Fibroblast of pulmonary artery (primary cell): ENCODE measurements at regions not wholly inside any gene's neighbourhood (a gene's known extent, or its start where the extent isn't known, plus 50 kb on each side); places are given as distances from the start of the nearest gene placed in this dataset.

ENCODE experiments used
- DNase-seq: peaks from one replicate; pipeline ENCODE4 v3.0.0-alpha.2; 2010; ENCODE audit warnings: low read depth
- H3K4me3 ChIP-seq: replicated peaks from 2 replicates; pipeline ENCODE4 v1.5.1; 2011; ENCODE audit warnings: low read depth, mild to moderate bottlenecking, control low read depth, low read length, moderate library complexity
- CTCF ChIP-seq: IDR thresholded peaks from 2 replicates; pipeline ENCODE4 v1.5.1; 2011; ENCODE audit warnings: mild to moderate bottlenecking, control low read depth, low read length, inconsistent platforms; ENCODE audit errors: missing control alignments

- TF ChIP-seq CTCF = no peak
- DNase-seq = no peak
- H3K4me3 ChIP-seq = no peak overlapping the region
These were observed 329.2 kb upstream of the TSHZ3 start for GRCh38 chr19:31678421-31678820.

GRCh38 chr19:31681121-31681520 lies 331.9 kb upstream of the TSHZ3 start:
- no peak overlapping the region for H3K4me3 ChIP-seq

GRCh38 chr19:31693131-31693932 lies 344.1 kb upstream of the TSHZ3 start:
- DNase-seq = no peak
- H3K4me3 ChIP-seq = no peak overlapping the region
- TF ChIP-seq CTCF = no peak

More at GRCh38 chr19:31681121-31681520, 331.9 kb upstream of the TSHZ3 start:
- no peak for DNase-seq
- no peak for TF ChIP-seq CTCF

DNA sequence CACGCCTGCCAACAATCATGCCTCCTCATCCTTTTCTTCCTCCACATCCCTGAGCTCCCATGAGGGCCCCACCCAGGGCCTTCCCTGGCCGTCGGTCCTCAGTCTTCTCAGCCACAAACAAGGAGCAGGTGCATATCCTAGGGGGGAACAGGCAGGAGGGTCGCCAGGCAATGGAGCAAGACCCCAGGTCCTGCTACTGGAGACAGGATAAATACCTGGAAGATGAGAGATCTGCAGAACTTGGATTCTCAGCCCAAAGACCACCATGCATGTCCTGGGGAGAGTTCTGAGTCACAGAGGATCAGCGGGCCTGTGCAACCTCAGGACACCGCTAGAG lies 344.7 kb upstream of the TSHZ3 start:
- no peak overlapping the region for H3K4me3 ChIP-seq
- TF ChIP-seq CTCF = no peak
- no peak for DNase-seq

DNA sequence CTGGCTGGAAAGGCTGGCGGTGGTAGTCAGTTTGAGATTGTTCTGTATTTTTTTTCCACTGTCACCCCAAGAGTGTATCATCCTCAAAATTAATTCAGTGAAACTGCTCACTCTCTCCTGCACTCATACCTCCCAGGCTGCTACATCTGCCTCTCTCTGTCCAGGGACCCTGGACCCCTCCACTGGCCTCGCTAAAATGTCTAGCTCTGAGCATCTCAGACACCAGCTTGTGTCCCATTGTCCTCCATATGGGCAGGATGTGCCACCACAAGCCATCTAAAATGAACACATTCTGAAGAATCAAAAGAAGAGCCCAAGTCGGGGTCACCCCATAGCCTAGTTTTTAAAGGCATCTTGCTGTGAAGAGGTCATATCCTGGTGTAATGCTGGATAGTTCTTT lies 345.5 kb upstream of the TSHZ3 start:
- DNase-seq = no peak
- no peak for TF ChIP-seq CTCF
- no peak overlapping the region for H3K4me3 ChIP-seq

- TF ChIP-seq CTCF = no peak
- no peak for DNase-seq
- H3K4me3 ChIP-seq = no peak overlapping the region
These were observed 350.2 kb upstream of the TSHZ3 start for GRCh38 chr19:31699421-31699820.

GRCh38 chr19:31701146-31701545 lies 351.9 kb upstream of the TSHZ3 start:
- no peak for DNase-seq
- H3K4me3 ChIP-seq = no peak overlapping the region
- TF ChIP-seq CTCF = no peak
